G401.6 (cell line): ENCODE measurements at regions not wholly inside any gene's neighbourhood (a gene's known extent, or its start where the extent isn't known, plus 50 kb on each side); places are given as distances from the start of the nearest gene placed in this dataset.

Experiments used
- FAIRE-seq: peaks from 2 replicates; lab custom pipeline; 2012; peaks lifted over from hg19 to GRCh38; lab: Jason Lieb, UNC

- no peak for FAIRE-seq
These were observed 279.3 kb downstream of the TMEM121 start for GRCh38 chr14:105805701-105806100.

- no peak for FAIRE-seq
These were observed 280.2 kb downstream of the TMEM121 start for GRCh38 chr14:105806568-105806967.

- no peak for FAIRE-seq
These were observed 291.8 kb downstream of the TMEM121 start for GRCh38 chr14:105817971-105818711.

- no peak for FAIRE-seq
These were observed 292.3 kb downstream of the TMEM121 start for GRCh38 chr14:105818712-105819005.

- FAIRE-seq = no peak
These were observed 303.8 kb downstream of the TMEM121 start for GRCh38 chr14:105830171-105830570.

GRCh38 chr14:105836160-105836559 lies 309.8 kb downstream of the TMEM121 start:
- FAIRE-seq = no peak

GRCh38 chr14:105836730-105837129 lies 310.3 kb downstream of the TMEM121 start:
- no peak for FAIRE-seq

- FAIRE-seq = no peak
These were observed 311.1 kb downstream of the TMEM121 start for GRCh38 chr14:105837349-105838063.

- no peak for FAIRE-seq
These were observed 311.7 kb downstream of the TMEM121 start for GRCh38 chr14:105838107-105838506.

- no peak for FAIRE-seq
These were observed 312.4 kb downstream of the TMEM121 start for GRCh38 chr14:105838591-105839424.

GRCh38 chr14:105839425-105840265 lies 313.3 kb downstream of the TMEM121 start:
- FAIRE-seq = no peak

- no peak for FAIRE-seq
These were observed 314.1 kb downstream of the TMEM121 start for GRCh38 chr14:105840266-105841021.

- FAIRE-seq = no peak
These were observed 314.9 kb downstream of the TMEM121 start for GRCh38 chr14:105841022-105842009.

- no peak for FAIRE-seq
These were observed 315.7 kb downstream of the TMEM121 start for GRCh38 chr14:105842105-105842504.

GRCh38 chr14:105843444-105844046 lies 317.2 kb downstream of the TMEM121 start:
- FAIRE-seq = no peak

- FAIRE-seq = no peak
These were observed 317.8 kb downstream of the TMEM121 start for GRCh38 chr14:105844047-105844630.

GRCh38 chr14:105844810-105845724 lies 318.7 kb downstream of the TMEM121 start:
- no peak for FAIRE-seq

GRCh38 chr14:105845725-105846309 lies 319.4 kb downstream of the TMEM121 start:
- no peak for FAIRE-seq
